ENCODE measurements at regions not wholly inside any gene's neighbourhood (a gene's known extent, or its start where the extent isn't known, plus 50 kb on each side); places are given as distances from the start of the nearest gene placed in this dataset.

DNA sequence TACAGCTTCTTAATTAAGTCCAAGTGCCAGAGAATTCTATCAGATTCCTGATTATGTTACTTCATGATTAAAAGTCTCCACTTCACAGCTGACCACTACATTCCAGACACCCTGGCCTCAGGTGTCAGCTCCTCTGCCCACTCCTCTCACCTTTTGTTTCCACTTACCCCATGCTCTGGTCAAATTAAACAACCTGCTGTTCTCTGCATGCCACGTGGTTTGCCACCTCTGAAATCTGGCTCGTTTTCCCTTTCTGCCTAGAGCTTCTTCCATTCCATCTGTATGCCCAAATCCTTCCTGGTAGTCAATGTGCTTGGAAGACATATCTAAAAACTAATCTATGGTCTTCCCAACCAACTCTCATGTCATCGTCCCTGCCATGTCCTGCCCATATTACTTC is 158.6 kb downstream of the ICE1 start:
- no peak overlapping the region for H3K4me3 Mint-ChIP-seq
- Histone ChIP-seq H3K36me3 (ENCODE audit: control insufficient read depth, insufficient read depth, low read length) (no peaks in the 10 kb centered on the region), H3K4me1 (ENCODE audit: control insufficient read depth, insufficient read depth, low read length) (no peaks in the 10 kb centered on the region), H3K9me3 (ENCODE audit: control insufficient read depth, low read length) (no peaks in the 10 kb centered on the region), H3K27ac (ENCODE audit: low read depth, low read length) (no peak overlapping the region), H3K27me3 (ENCODE audit: control insufficient read depth, insufficient read depth, low read length, poor library complexity, severe bottlenecking) (no peaks in the 10 kb centered on the region), H3K4me3 (ENCODE audit: low read length) (no peak overlapping the region), H3K9ac (ENCODE audit: extremely low read depth, low read length, poor library complexity, severe bottlenecking) (no peak overlapping the region)
- no peak for TF ChIP-seq CTCF (conservative IDR thresholded peaks at IDR 0.05)
- peaks cover 12% of the 10 kb centered on the region for H3K4me1 Mint-ChIP-seq
- no peak overlapping the region for H3K27ac Mint-ChIP-seq
- no peaks in the 10 kb centered on the region for H3K36me3 Mint-ChIP-seq (ENCODE audit: low read depth)
- H3K9me3 Mint-ChIP-seq = no peaks in the 10 kb centered on the region
- DNase-seq = no peak
- 90 to 91% methylated on average over 2 to 3 of the region's 3 CpGs for WGBS, 2 experiments (ENCODE audit: insufficient coverage in 1 of 2, insufficient read length in 1 of 2)
- no peaks in the 10 kb centered on the region for H3K27me3 Mint-ChIP-seq (ENCODE audit: insufficient read depth)

GRCh38 chr5:5576744-5577143 is 154.3 kb downstream of the ICE1 start:
- Mint-ChIP-seq H3K4me1 (peaks cover 6% of the 10 kb centered on the region), H3K9me3 (no peaks in the 10 kb centered on the region), H3K27me3 (ENCODE audit: insufficient read depth) (no peaks in the 10 kb centered on the region), H3K36me3 (ENCODE audit: low read depth) (no peaks in the 10 kb centered on the region), H3K4me3 (no peak overlapping the region), H3K27ac (no peak overlapping the region)
- DNase-seq = no peak
- Histone ChIP-seq H3K27ac (ENCODE audit: low read depth, low read length) (no peak overlapping the region), H3K4me3 (ENCODE audit: low read length) (no peak overlapping the region), H3K4me1 (ENCODE audit: control insufficient read depth, insufficient read depth, low read length) (no peaks in the 10 kb centered on the region), H3K9me3 (ENCODE audit: control insufficient read depth, low read length) (no peaks in the 10 kb centered on the region), H3K9ac (ENCODE audit: extremely low read depth, low read length, poor library complexity, severe bottlenecking) (no peak overlapping the region), H3K36me3 (ENCODE audit: control insufficient read depth, insufficient read depth, low read length) (no peaks in the 10 kb centered on the region), H3K27me3 (ENCODE audit: control insufficient read depth, insufficient read depth, low read length, poor library complexity, severe bottlenecking) (no peaks in the 10 kb centered on the region)
- no peak for TF ChIP-seq CTCF (conservative IDR thresholded peaks at IDR 0.05)
- WGBS, 2 experiments (ENCODE audit: insufficient coverage in 1 of 2, insufficient read length in 1 of 2) = 94% methylated on average over 6 of the region's 6 CpGs

DNA sequence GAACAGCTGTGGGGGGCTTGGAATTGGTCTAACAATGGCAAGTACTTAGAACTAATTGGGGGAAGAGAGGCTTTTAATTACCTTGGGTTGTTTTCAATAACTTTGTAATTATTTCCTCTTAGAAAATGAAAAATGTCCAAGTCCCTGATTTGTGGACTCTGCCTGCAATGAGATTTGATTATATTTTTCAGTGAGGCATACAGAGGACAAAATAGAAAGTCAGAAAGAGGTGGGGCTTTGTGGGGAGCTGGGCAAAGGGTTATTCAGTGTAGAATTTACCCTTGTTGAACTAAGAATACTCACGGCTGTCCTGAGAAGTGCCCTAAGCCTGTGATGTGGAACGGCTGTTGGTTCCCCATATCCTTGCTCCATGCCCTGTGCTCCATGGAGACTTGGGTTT is 153.0 kb downstream of the ICE1 start:
- Mint-ChIP-seq H3K4me1 (peaks cover 6% of the 10 kb centered on the region), H3K27me3 (ENCODE audit: insufficient read depth) (no peaks in the 10 kb centered on the region), H3K36me3 (ENCODE audit: low read depth) (no peaks in the 10 kb centered on the region), H3K9me3 (no peaks in the 10 kb centered on the region), H3K27ac (no peak overlapping the region), H3K4me3 (no peak overlapping the region)
- H3K36me3 ChIP-seq (ENCODE audit: control insufficient read depth, insufficient read depth, low read length) = no peaks in the 10 kb centered on the region
- no peaks in the 10 kb centered on the region for H3K4me1 ChIP-seq (ENCODE audit: control insufficient read depth, insufficient read depth, low read length)
- H3K9me3 ChIP-seq (ENCODE audit: control insufficient read depth, low read length) = no peaks in the 10 kb centered on the region
- 90% methylated on average over 2 of the region's 2 CpGs; no CpG with 5 or more reads in 1 of the 2 experiments for WGBS, 2 experiments (ENCODE audit: insufficient coverage in 1 of 2, insufficient read length in 1 of 2)
- TF ChIP-seq CTCF (conservative IDR thresholded peaks at IDR 0.05) = no peak
- no peak overlapping the region for H3K9ac ChIP-seq (ENCODE audit: extremely low read depth, low read length, poor library complexity, severe bottlenecking)
- no peak for DNase-seq
- H3K27me3 ChIP-seq (ENCODE audit: control insufficient read depth, insufficient read depth, low read length, poor library complexity, severe bottlenecking) = no peaks in the 10 kb centered on the region
- no peak overlapping the region for H3K4me3 ChIP-seq (ENCODE audit: low read length)
- H3K27ac ChIP-seq (ENCODE audit: low read depth, low read length) = no peak overlapping the region
